Naive B cell (primary cell): ENCODE measurements at regions not wholly inside any gene's neighbourhood (a gene's known extent, or its start where the extent isn't known, plus 50 kb on each side); places are given as distances from the start of the nearest gene placed in this dataset.
A peak's percentile ranks its signal among the peaks of the same experiment; 100 is the strongest.

ENCODE experiments used
- ATAC-seq, 2 donors: fragments of 150-1000 bp; cut with Tn5 transposase; 2 replicates each; pipeline ENCODE4 v1.10.0; 2021; ENCODE audit warnings: low read depth in 2 of 2, mild to moderate bottlenecking in 2 of 2, moderate library complexity in 2 of 2
- DNase-seq: peaks from one replicate; pipeline ENCODE4 v3.0.0; 2022
- H3K27ac Mint-ChIP-seq, 6 donors: one replicate each; pipeline ENCODE4 v1.8.0; 2020 to 2022; ENCODE audit warnings: mild to moderate bottlenecking in 6 of 6, mixed read lengths in 6 of 6, moderate library complexity in 5 of 6, inconsistent platforms in 2 of 6
- H3K27me3 Mint-ChIP-seq, 3 donors: one replicate each; pipeline ENCODE4 v1.8.0; 2021 to 2022; ENCODE audit warnings: mixed read lengths in 3 of 3, mild to moderate bottlenecking in 1 of 3
- H3K36me3 Mint-ChIP-seq, 2 donors: one replicate each; pipeline ENCODE4 v1.8.0; 2020 to 2022; ENCODE audit warnings: mixed read lengths in 2 of 2, inconsistent platforms in 1 of 2, mild to moderate bottlenecking in 1 of 2
- H3K4me1 Mint-ChIP-seq, 3 donors: one replicate each; pipeline ENCODE4 v1.8.0; 2020 to 2022; ENCODE audit warnings: mixed read lengths in 3 of 3, inconsistent platforms in 1 of 3, mild to moderate bottlenecking in 1 of 3, moderate library complexity in 1 of 3
- H3K4me3 Mint-ChIP-seq, 8 donors: one replicate each; pipeline ENCODE4 v1.8.0; 2020 to 2022; ENCODE audit warnings: mild to moderate bottlenecking in 8 of 8, mixed read lengths in 8 of 8, moderate library complexity in 8 of 8, inconsistent platforms in 2 of 8
- H3K9me3 Mint-ChIP-seq, 7 donors: one replicate each; pipeline ENCODE4 v1.8.0; 2020 to 2022; ENCODE audit warnings: mixed read lengths in 7 of 7, mild to moderate bottlenecking in 5 of 7, inconsistent platforms in 2 of 7, moderate library complexity in 1 of 7

DNA sequence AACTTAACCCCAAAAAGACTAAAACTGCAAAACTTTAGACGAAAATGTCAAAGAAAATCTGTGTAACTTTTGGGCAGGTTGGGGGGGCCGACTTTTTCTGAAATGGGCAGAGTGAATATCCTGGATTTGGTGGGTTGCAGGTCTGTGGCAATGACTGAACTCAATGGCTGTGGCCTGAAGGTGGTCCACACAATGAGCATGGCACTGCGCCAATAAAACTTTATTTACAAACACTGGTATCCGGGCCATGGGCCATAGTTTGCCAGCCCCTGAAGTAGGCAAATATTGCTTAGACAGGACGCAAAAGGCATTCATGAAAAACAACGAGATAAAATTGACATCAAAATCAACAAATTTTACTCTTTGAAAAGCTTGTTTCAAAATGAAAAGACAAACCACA is 66.2 kb downstream of the RTP5 start:
- Mint-ChIP-seq H3K36me3 (peaks cover 0 to 9% of the 10 kb centered on the region in 2 donors), H3K4me3 (no peak overlapping the region), H3K27ac (peak overlapping the region in 1 of 6 donors; percentile 60), H3K9me3 (no peaks in the 10 kb centered on the region), H3K4me1 (peaks cover 5 to 11% (median 5%) of the 10 kb centered on the region in 3 donors), H3K27me3 (no peaks in the 10 kb centered on the region)
- DNase-seq (no peak), ATAC-seq (no peak)

DNA sequence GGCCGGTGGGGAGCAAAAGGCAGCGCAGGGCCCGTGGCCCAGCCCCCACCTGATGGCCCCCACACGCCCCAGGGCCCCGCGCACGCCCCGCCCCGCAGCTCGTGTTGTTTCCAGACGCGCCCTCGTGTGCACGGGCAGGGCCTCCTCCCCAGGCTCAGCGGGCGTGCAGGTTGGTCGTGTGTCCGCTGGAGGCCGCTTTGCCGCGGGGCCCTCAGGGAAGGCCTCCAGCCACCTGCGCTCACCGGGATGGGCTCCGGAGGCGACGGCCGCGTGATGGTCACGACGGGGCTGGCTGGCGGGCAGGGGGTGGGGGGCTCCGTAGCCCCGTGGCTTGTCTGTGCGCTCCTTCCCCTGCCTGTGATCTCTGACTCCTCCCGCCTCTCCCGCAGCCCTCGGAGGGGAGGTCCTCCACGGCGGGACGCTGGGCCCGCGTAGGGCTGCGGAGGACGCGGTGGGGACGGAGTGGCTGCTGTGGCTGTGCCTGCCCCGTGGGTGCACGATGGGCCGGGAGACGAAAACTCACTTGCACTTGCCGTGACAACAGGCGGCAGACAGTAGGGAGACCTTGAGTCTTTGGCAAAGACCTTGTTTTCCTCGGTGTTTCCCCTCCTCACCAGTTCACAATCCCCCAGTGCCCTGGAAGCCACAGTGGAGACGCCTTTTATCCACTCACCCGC is 67.1 kb downstream of the RTP5 start:
- peaks cover 0 to 9% of the 10 kb centered on the region in 2 donors for H3K36me3 Mint-ChIP-seq
- H3K27ac Mint-ChIP-seq = peak overlapping the region in 1 of 6 donors; percentile 79
- ATAC-seq = no peak
- no peaks in the 10 kb centered on the region for H3K27me3 Mint-ChIP-seq
- no peaks in the 10 kb centered on the region for H3K9me3 Mint-ChIP-seq
- peaks cover 11 to 18% (median 12%) of the 10 kb centered on the region in 3 donors for H3K4me1 Mint-ChIP-seq
- no peak for DNase-seq
- no peak overlapping the region for H3K4me3 Mint-ChIP-seq

DNA sequence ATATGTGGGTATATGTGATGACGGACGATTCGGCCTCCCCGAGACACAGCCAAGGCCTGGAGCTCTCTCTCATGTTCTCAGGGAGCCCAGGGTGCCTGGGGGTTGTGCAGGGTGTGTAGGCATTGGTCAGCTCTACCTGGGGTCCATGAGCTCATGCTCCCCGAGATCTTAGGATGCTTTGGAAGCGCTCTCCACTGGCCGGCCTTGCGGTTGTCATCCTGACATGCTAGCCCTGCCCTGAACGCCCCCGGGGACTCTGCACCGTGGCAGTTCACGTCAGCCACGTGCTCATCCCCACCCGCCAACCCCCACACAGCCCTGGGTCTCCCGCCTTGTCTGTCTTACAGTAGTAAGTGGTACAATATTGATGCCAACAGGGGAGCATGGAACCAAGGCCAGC is 67.8 kb downstream of the RTP5 start:
- peaks cover 12 to 24% (median 15%) of the 10 kb centered on the region in 3 donors for H3K4me1 Mint-ChIP-seq
- no peak overlapping the region for H3K4me3 Mint-ChIP-seq
- no peaks in the 10 kb centered on the region for H3K27me3 Mint-ChIP-seq
- DNase-seq (no peak), ATAC-seq (no peak)
- peaks cover 0 to 9% of the 10 kb centered on the region in 2 donors for H3K36me3 Mint-ChIP-seq
- H3K27ac Mint-ChIP-seq = peak overlapping the region in 1 of 6 donors; percentile 42
- H3K9me3 Mint-ChIP-seq = no peaks in the 10 kb centered on the region

DNA sequence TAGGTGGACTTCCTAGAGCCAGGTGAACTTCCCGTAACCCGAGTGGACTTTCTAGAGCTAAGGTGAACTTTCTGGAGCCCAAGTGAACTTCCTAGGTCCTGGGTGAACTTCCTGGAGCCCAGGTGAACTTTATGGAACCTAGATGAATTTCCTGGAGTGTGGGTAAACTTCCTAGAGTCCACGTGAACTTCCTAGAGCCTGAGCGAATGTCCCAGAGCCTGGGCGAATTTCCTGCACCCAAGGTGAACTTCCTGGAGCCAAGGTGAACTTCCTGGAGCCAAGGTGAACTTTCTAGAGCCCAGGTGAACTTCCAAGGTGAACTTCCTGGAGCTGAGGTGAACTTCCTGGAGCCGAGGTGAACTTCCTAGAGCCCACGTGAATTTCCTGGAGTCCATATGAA is 70.0 kb downstream of the RTP5 start:
- Mint-ChIP-seq H3K4me3 (no peak overlapping the region), H3K27ac (no peak overlapping the region)

DNA sequence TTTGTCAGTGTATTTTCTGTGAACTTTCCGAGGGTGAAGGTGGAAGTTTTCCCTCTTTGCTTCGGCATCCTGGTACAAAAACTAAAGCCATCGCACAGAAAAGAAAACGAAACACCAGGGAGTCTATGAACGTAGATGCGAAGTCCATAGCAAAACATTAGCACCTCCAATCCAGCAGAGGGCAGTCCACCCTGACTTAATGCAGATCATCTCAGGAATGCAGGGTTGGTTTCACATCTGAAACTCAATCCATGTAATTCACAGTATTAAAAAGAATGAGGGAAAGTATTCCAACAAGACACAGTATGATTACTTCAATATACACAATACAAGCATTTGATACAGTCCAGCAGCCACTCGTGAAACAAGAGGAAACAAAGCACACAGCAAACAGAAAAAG is 70.8 kb downstream of the RTP5 start:
- peak overlapping the region in 1 of 6 donors; percentile 38 for H3K27ac Mint-ChIP-seq
- no peak overlapping the region for H3K4me3 Mint-ChIP-seq
- H3K36me3 Mint-ChIP-seq = peaks cover 0 to 8% of the 10 kb centered on the region in 2 donors
- H3K9me3 Mint-ChIP-seq = no peaks in the 10 kb centered on the region
- no peaks in the 10 kb centered on the region for H3K27me3 Mint-ChIP-seq
- DNase-seq = no peak
- no peak for ATAC-seq
- H3K4me1 Mint-ChIP-seq = peaks cover 12 to 24% (median 15%) of the 10 kb centered on the region in 3 donors

More for the DNA sequence above, 70.0 kb downstream of the RTP5 start:
- no peak for ATAC-seq
- peaks cover 12 to 24% (median 15%) of the 10 kb centered on the region in 3 donors for H3K4me1 Mint-ChIP-seq
- no peaks in the 10 kb centered on the region for H3K9me3 Mint-ChIP-seq
- DNase-seq = no peak
- H3K27me3 Mint-ChIP-seq = no peaks in the 10 kb centered on the region
- peaks cover 0 to 9% of the 10 kb centered on the region in 2 donors for H3K36me3 Mint-ChIP-seq

DNA sequence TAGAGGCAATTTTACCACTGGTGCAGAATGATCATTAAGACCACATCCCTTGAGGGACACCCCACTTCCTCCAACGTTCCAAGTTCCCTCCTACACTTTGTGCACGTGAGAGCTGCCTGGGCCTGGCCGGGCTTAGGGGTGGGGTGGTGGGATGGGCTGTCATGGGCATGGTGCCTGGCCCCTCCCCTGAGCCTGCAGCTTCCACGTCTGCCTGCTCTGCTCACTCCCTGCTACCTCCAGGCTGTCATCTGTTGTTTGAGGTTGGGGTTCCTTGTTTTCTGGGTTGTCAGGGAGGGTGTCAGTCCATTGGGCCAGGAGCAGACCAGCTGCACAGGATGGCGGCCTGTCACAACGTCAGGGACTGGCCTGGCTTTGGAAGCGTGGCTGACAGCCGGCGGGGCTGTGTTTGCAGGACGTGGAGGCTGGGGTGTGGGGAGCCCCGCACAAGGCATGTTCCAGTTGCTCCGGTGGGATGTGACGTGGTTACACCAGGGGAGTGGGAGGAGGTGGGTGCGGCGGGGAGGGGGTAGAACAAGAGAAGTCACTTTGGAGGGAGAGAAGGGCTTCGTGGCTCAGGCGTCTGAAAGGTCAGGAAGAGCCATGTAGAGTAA is 72.3 kb downstream of the RTP5 start:
- H3K4me3 Mint-ChIP-seq = no peak overlapping the region
- no peaks in the 10 kb centered on the region for H3K36me3 Mint-ChIP-seq
- H3K9me3 Mint-ChIP-seq = no peaks in the 10 kb centered on the region
- H3K27me3 Mint-ChIP-seq = no peaks in the 10 kb centered on the region
- peaks cover 15 to 24% (median 15%) of the 10 kb centered on the region in 3 donors for H3K4me1 Mint-ChIP-seq
- H3K27ac Mint-ChIP-seq = peak overlapping the region in 3 of 6 donors; percentile 24 to 47 (median 28)
- ATAC-seq (no peak), DNase-seq (no peak)

DNA sequence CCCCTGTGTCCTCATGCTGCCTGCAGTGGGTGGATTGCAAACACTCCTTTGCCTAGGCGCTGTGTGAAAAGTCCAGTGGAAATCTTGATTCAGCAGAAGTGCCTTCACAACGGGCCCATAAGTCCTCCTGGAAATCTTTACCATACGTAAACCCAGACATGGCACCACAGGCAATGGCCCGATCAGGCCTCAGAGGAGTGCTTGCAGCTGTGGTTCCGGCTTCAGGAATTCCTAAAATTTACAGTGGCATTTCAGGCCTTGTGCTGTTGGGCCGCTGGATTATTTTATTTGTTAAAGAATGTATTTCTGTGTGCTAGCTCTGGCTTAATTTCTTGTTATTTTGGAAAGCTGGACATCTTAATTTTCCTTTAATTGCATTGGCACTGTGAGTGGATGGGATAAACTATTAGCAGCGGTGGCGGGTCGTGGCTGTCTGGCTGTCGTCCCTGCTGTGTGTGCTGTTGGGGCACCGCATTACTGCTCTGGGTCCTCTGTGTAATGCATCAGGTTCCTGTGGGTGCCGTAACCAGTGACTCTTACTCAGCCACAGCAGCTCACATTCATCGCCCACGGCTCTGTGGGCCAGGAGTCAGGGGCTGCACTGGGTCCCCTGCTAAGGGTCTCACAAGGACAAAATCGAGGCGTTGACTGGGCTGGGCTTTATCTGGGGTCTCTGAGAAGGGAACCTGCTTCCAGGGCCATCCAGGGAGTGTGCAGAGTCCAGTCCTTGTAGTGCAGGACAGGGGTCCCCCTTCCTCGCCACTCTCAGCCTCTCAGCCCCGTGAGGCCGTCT is 73.1 kb downstream of the RTP5 start:
- H3K9me3 Mint-ChIP-seq = no peaks in the 10 kb centered on the region
- H3K27ac Mint-ChIP-seq = peak overlapping the region in 2 of 6 donors; percentile 7 to 20
- DNase-seq = no peak
- H3K36me3 Mint-ChIP-seq = no peaks in the 10 kb centered on the region
- peaks cover 15 to 24% (median 15%) of the 10 kb centered on the region in 3 donors for H3K4me1 Mint-ChIP-seq
- H3K4me3 Mint-ChIP-seq = no peak overlapping the region
- no peak for ATAC-seq
- no peaks in the 10 kb centered on the region for H3K27me3 Mint-ChIP-seq

DNA sequence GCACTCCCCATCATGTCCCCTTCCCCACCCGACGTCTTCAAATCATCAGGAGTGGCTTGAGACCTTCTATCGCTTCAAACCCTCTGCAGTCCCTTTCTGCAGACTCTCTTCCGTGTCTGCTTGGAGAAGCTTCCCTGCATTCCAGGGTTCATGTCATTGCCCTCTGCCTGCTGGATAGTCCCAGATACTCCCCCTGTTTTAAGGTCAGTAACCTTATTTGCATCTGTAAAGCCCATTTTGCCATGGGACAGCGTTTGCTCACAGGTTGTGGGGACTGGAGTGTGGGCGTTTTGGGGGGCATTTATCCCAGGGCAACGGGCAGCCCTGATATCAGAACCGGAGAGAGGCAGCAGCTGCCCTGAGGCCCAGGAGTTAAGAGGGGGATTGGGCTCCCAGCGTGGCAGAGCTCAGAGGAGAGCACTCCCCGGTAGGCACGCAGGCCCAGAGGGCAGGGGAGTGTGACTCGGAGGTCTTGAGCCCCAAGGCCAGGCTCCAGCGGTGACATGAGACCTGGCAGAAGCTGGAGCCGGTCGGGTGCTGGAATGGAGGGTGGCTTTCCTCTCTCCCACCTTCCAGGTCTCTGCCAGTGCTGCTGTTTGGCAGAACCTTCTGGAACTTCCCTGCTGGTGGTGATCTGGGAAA is 73.8 kb downstream of the RTP5 start:
- no peak for ATAC-seq
- peak overlapping the region in 3 of 6 donors; percentile 20 to 52 (median 33) for H3K27ac Mint-ChIP-seq
- no peaks in the 10 kb centered on the region for H3K9me3 Mint-ChIP-seq
- H3K4me3 Mint-ChIP-seq = no peak overlapping the region
- H3K4me1 Mint-ChIP-seq = peaks cover 17 to 24% (median 19%) of the 10 kb centered on the region in 3 donors
- no peaks in the 10 kb centered on the region for H3K27me3 Mint-ChIP-seq
- DNase-seq = no peak
- H3K36me3 Mint-ChIP-seq = peaks cover 0 to 2% of the 10 kb centered on the region in 2 donors

DNA sequence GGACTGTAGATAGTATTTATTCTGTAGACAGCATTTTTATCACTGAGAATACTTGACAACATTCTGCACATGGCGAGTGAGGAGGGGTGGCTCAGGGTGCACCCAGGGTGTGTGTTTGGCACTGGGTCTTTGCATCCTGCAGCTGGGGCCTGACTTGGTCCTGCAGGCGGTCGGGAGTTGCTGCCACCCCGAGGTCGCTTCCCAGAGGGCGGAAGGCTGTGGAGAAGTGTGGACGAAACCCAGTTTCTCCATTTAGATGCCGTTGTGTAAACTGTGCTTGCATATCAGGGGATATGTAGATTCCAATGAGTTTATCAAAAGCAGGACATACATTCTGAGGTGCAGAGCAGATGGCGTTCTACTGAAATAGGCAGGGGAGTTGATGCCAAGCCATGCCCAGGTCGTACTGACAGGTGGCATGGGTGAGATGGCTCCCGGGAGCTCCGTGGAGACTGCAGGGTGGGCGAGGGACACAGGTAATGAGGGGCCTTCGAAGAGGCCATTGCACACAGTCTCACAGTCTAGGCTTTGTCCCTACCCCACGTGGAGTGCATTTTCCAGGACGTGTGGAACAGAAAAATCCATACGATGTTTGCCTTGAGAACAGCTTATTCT is 74.5 kb downstream of the RTP5 start:
- peaks cover 0 to 7% of the 10 kb centered on the region in 2 donors for H3K36me3 Mint-ChIP-seq
- H3K4me1 Mint-ChIP-seq = peaks cover 16 to 29% (median 23%) of the 10 kb centered on the region in 3 donors
- ATAC-seq = no peak
- no peaks in the 10 kb centered on the region for H3K9me3 Mint-ChIP-seq
- H3K27me3 Mint-ChIP-seq = no peaks in the 10 kb centered on the region
- H3K4me3 Mint-ChIP-seq = peak overlapping the region in 1 of 8 donors; percentile 51
- DNase-seq = no peak
- H3K27ac Mint-ChIP-seq = no peak overlapping the region

DNA sequence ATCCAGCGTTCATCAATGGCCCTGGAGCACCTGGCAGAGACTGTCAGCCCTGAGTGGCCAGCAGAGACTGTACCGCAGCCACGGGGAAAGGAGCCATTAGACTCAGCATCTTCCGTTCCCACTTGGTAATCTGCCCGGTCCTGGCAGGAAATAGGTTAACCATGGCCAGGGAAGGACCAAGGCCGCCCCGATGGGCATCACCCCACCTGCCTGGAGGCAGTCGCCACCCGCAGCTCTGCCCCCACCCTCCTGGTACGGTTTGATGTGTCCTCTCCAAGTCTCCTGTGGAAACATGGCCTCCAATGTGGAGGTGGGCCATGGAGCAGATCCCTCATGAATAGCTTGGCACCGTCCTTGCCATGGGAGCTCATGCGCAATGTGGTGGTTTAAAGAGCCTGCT is 75.3 kb downstream of the RTP5 start:
- Mint-ChIP-seq H3K4me1 (peaks cover 16 to 30% (median 23%) of the 10 kb centered on the region in 3 donors), H3K27me3 (no peaks in the 10 kb centered on the region), H3K9me3 (no peaks in the 10 kb centered on the region), H3K36me3 (peaks cover 0 to 7% of the 10 kb centered on the region in 2 donors), H3K4me3 (no peak overlapping the region), H3K27ac (peak overlapping the region in 2 of 6 donors; percentile 74 to 94)
- DNase-seq (no peak), ATAC-seq (no peak)

DNA sequence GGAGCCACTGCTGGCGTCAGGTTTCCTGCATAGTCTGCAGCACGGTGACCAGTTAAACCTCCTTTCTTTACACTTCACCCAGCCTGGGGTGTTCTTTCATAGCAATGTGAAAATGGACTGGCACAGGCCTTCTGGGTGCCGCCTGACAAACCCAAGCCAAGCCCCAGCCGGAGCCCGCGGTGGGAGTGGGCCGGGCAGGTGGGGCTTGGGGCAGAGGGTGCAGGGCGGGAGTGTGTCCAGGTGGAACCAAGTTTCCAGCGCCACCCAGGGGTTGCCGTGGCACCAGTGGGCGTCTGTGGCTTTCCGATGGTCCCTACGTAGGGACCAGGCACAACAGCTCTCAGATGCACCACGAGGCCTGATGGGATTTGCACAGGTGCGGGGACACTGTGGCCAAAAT is 75.8 kb downstream of the RTP5 start:
- no peaks in the 10 kb centered on the region for H3K27me3 Mint-ChIP-seq
- peaks cover 19 to 31% (median 25%) of the 10 kb centered on the region in 3 donors for H3K4me1 Mint-ChIP-seq
- no peak for ATAC-seq

DNA sequence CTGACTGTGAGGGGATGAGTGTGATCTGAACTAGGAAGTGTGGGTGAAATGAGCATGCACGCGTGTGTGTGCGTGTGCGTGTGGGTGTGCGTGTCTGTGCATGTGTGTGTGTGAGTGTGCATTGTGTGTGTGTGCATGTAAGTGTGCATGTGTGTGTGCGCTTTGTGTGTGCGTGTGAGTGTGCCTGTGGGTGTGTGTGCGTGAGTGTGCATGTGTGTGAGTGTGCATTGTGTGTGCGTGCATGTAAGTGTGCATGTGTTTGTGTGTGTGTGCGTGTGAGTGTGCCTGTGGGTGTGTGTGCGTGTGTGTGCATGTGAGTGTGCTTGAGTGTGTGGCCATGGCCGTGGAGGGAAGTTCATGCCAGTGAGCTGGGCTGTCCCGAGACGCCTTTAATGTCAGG is 76.3 kb downstream of the RTP5 start:
- H3K27me3 Mint-ChIP-seq = no peaks in the 10 kb centered on the region
- no peaks in the 10 kb centered on the region for H3K9me3 Mint-ChIP-seq
- no peak for ATAC-seq
- no peak for DNase-seq
- H3K27ac Mint-ChIP-seq = peak overlapping the region in 1 of 6 donors; percentile 83
- peaks cover 24 to 34% (median 27%) of the 10 kb centered on the region in 3 donors for H3K4me1 Mint-ChIP-seq
- peak overlapping the region in 1 of 8 donors; percentile 27 for H3K4me3 Mint-ChIP-seq
- peaks cover 0 to 7% of the 10 kb centered on the region in 2 donors for H3K36me3 Mint-ChIP-seq

More for the DNA sequence above, 75.8 kb downstream of the RTP5 start:
- no peak for DNase-seq
- Mint-ChIP-seq H3K27ac (peak overlapping the region in 2 of 6 donors; percentile 74 to 94), H3K9me3 (no peaks in the 10 kb centered on the region), H3K4me3 (no peak overlapping the region), H3K36me3 (peaks cover 0 to 7% of the 10 kb centered on the region in 2 donors)
